Right renal pelvis (tissue), 4 donors: ENCODE measurements at regions not wholly inside any gene's neighbourhood (a gene's known extent, or its start where the extent isn't known, plus 50 kb on each side); places are given as distances from the start of the nearest gene placed in this dataset.
A peak's percentile ranks its signal among the peaks of the same experiment; 100 is the strongest.

Source experiments
- DNase-seq, 4 donors: peaks; one replicate each; pipeline ENCODE4 v3.0.0-alpha.2; 2013; ENCODE audit warnings: low read depth in 4 of 4, low spot score in 3 of 4, missing footprints in 1 of 4

DNA sequence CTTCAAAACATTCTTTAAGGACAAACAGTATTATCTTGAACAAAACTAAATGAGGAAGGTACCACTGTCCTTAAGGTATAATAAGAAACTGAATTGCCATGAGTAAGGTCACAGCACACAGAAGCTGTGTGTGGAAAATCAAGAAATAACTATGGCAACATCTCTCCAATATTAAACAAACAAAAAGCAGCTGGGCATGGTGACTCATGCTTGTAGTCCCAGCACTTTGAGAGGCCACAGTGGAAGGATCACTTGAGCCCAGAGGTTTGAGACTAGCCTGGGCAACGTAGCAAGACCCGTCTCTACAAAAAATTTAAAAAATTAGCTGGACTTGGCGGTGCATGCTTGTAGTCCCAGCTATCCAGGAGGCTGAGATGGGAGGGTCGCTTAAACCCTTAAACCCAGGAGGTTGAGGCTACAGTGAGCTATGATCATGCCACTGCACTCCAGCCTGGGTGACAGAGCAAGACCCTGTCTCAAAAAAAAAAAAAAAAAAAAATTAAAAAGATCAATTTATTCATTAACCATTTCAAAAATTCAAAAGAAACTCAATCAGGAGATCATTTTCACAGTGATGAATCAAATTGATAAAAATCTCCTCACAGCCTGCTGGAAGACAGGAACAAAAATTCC, 195.4 kb downstream of the SKIDA1 start:
- DNase-seq = no peak

DNA sequence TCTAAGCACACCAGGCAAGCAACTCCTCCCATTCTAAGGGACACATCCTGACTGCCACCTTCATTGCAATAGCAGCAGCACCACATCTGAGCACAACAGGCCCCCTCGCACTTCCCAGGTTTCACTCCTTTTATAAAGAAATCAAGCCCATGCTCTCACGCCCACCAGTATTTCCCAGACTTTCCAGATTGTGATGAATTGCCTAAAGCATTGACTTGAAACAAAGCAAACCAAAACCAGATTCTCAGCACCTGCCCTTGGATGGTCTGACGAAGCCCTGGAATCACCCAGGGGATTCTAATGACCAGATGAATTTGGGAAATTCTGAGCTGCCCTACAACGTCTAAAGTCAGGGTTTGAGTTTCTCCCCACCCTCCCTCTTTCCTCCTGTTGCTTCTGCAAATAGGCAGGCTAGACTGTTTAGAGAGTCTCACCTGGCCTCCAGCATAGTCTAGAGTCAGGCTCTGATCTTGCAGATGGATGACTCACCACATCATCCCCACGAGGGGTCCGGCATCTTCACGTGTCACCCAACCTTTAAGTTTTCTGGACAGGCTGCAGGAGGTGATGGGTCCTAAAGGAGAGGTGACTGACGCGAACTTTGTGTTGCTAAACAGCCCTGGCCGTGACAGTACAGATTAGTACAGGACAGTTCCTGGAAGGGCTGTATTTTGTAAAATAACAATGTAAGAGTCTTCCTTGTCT, 198.0 kb downstream of the SKIDA1 start:
- no peak for DNase-seq

DNA sequence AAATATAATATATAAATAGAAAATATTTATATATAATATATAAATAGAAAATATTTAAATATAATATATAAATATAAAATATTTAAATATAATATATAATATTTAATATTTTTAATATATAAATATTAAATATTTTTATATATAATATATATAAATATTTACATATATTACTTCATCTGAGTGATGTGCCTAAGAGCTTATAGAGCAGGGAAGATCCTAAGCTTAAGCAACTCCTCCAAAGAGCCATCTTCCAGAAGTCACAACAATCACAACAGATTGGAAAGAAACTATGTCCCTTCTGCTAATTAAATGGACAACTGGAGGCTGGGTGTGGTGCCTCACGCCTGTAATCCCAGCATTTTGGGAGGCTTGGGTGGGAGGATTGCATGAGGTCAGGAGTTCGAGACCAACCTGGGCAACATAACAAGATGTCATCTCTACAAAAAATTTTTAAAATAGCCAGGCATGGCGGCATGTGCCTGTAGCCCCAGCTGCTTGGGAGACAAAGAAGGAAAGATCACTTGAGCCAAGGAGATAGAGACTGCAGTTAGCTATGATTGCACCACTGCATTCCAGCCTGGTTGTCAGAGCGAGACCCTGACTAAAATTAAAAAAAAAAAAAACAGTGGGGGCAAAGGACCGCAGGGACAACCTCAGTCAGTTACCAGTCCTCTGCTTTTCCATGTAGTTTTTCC, 198.7 kb downstream of the SKIDA1 start:
- no peak for DNase-seq

DNA sequence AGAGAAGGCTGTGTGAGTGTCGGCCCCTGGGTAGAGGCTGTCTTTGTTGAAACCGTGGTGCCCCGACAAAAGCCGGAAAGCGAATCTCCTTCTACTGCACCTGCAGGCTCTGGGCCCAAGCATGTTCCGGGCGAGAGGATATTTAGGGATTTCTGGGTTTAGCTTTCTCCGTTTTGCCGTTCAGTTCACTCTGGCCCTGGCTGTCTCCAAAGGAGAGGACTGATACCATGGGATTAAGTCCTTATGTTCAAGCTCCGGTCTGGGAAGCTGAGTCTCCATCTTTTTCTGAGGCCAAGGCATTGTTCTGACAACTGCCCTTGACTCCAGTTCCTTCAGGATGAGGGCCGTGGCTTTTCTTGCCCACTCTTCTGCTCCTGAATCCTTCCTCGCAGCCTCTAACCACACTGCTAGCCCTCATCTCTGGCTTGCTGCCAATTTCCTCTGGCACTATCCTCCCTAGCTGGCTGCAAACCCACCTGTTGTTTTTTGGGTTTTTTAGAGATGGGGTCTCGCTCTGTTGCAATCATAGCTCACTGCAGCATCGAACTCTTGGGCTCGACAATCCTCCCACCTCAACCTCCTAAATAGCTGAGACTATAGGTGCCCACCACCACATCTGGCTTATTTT, 206.8 kb downstream of the SKIDA1 start:
- DNase-seq = no peak

DNA sequence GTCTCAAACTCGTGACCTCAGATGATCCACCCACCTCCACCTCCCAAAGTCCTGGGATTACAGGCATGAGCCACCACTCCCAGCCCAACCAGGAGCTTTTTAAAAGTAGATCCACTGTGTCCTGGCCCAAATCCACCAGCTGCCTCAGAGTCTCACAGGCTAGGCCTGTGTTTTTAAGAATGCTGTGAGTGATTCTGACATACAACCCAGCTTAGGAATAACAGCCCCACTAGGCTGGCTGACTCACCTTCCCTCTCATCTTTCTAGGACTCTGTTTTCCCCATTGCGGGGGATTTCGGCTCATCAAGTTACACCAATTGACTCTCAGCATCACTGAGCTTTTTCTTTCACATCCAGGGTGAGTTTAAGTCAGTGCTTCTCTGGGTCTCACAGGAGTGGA, 207.6 kb downstream of the SKIDA1 start:
- no peak for DNase-seq

DNA sequence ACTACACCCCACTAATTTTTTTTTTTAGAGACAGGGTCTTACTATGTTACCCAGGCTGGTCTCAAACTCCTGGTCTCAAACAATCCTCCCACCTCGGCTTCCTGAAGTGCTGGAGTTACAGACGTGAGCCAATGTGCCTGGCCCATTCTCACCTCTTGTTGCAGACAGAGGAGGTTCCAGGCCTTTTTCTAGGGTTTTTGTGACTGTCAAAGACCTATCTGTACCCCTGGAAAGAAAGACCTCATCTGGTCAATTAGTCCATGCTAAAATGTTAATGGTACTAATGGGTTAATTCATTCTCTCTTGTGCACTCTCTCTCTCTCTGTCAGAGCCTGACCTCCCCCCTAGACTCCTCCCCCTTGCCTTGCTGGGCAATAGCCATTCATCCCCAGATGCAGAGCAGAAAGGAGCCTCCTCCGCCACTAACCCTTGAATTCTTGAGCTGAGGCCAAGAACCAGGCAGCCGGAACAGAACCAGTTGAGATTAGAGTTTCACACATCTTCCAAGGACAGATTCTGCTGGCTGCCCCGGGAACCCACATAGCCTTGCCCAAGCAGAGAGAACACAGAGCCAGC, 209.7 kb downstream of the SKIDA1 start:
- peak; percentile 74 to 89 (median 84) for DNase-seq

DNA sequence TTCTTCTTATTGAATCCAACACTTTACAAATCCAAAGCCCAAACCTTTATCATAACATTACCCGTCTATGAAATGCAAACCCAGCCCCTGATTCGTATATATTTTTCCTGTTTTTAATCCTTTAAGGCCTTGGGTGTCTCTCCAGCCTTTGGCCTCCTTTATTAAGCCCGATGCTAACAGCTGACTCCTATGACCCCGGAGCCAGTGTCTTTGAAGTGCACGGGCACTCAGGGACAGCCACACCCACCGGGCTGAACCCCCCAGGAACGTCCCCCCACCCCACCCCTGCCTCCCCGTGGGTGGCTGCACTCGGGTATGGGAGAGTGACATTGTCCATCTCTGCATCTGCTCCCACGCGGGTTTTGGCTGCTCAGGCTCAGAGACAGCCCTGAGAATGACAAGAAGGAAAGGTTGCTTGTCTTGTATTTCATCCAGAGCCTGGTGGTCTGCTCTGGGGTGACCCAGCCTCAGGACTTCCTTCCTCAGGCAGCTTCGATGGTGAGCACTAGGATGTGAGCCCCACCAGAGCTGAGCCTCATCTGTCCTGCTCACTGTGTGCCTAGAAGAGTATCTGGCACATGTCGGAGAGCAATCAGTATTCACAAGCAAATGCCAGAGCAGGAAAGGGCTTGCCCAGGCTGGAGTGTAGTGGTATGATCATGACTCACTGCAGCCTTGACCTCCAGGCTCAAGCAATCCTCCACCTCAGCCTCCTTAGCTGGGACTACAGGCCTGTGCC, 210.4 kb downstream of the SKIDA1 start:
- no peak for DNase-seq

DNA sequence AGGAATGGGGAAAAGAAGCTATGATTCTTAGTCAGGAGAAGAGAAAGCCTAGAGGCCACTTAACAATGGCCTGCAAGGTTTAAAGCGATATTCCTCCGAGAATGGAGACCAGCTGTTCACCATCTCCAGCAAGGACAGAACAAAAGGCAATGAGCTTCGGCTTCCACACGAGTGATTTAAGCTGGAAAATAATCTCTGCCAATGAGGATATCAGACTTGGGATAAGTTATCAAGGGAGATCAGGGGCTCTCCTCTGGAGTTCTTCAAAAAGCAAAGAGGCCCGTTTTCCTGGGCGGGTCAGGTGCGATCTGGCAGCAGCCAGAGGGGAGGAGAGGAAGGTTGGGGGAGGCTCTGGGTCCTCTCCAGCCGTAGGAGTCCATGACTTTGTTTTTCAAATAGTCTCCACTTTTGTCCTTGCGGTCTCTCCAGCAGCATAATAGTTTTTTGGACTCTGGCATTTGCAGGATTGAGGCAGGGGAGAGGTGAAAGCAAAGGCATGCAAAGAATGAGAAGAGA, 211.3 kb downstream of the SKIDA1 start:
- no peak for DNase-seq

DNA sequence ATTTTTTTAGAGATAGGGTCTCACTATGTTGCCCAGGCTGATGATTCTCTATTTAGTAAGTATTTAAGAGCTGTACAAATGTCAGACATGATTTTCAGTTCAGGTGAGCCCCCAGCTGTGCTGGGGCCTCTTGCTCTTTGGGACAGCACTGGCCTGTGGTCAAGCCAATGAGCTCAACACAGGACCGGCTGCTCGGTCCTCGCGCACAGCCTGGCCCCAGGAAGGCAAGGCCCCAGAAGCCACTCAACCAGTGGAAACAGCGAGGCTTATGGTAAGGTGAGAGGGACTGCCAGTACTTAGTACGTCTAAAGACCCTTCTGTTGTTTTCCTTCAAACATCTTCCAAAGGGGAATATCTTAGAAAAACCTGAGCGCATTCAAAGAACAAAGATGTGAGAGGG, 211.8 kb downstream of the SKIDA1 start:
- DNase-seq = no peak

DNA sequence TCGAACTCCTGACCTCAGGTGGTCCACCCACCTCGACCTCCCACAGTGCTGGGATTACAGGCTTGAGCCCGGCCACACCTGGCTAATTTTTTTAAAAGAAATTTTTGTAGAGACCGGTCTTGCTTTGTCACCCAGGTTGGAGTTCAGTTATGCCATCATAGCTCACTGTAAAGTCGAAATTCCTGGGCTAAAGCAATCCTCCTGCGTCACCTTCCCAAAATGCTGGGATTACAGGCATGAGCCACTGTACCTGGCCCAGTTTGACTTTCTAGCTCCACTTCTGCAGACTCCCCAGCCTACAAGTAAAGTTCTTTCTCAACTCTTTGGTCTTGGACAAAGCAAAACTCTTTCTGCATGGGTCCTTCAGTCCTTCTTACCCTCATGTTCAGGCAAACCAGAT, 214.1 kb downstream of the SKIDA1 start:
- DNase-seq = no peak

DNA sequence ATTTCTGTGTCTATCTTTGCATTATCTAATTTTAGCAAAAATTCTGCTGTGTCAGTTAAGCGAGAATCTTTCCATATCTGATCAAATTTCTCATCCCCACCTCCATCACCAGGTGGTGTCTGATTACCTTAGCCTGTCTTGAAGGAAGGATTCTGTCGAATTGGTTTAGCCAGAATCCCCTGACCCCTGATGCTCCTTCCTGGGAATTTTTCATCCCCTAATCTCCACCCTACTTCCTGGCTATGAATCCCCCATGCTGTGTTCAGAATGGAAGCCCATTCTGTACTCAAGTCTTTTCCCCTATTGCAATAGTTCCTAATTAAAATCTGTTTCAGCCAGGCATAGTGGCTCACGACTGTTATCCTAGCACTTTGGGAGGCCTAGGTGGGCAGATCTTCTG, 216.1 kb downstream of the SKIDA1 start:
- DNase-seq = no peak

DNA sequence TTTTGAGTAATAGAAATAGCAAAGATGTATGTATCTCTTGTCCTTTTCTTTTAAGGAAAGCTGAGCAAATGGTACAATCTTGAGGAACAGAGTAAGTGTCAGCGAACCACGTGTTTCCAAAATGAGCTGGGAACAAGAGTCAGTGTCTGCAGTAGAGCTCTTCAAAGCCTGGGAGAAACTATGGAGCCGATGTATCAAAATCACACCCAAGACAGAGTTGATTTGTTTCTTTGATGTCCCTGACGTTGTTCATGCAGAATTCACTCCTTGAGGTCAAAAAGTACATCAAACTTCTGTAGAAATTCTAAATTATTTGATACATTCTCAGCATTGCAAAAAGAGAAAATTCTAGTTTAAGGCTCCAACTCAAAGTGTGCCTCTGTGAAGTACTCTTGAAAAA, 216.5 kb downstream of the SKIDA1 start:
- no peak for DNase-seq

DNA sequence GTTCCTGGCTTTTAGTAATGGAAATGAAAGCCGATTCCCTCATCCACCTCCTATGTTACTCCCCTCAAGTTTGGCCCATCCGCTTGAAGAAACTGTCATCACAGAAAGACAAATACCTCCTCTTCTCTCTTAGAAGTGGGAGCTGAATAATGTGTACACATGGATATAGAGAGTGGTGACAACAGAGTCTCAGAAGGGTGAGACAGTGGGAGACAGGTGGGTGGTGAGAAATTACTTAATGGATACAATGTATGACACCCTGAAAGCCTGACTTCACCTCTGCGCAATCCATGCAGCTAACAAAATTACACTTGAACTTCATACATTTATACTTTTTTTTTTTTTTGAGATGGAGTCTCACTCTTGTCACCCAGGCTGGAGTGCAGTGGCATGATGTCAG, 217.5 kb downstream of the SKIDA1 start:
- no peak for DNase-seq

DNA sequence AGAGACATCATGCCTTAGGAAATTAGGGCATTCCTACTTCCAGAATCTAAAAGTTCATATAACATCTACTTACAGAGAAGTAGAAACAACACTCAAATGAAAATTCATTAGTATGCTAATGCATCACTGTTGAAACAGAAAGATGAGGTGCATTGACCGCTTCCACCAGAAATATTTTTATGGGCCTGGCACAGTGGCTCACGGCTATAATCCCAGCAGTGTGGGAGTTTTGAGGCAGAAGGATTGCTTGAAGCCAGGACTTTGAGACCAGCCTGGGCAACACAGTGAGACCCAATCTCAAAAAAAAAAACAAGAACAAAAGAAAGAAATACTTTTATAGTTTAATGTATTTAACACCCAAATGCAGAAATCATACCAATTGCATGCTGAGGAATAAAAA, 220.9 kb downstream of the SKIDA1 start:
- no peak for DNase-seq

DNA sequence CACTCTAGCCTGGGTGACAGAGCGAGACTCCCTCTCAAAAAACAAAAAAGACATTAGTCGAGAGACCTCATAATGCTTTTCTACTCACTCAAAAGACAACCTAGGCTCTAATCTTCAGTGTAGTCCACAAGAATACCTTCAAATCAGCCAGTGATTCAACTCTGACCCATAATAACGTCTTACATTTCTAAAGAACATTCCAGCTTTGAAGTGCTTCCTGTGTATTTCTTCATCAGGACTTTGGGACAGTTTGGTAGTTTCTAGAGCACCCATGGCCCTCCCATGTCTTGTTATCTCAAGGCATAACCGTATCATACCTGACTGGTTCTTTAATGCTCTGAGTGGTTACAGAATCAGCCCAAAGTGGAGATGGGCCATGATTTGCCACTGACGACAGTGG, 221.3 kb downstream of the SKIDA1 start:
- DNase-seq = no peak

DNA sequence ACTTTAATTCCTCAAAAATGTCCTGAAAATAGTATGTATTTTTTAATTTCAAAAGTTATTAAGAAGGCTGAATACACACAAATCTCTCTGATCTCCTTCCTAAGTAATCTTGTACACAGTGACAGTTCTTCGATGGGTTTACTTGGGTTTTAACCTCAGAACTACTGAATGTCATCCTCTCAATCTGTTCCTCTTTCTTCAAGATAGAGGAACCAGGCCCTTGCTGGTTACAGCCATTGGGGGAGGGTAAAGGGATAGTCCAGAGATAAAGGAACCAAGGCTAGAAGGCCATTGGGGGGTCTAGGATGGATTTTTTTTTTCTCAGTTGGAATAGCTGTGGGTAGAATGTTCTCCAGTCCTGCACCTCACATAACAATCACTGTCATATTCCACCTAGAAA, 224.9 kb downstream of the SKIDA1 start:
- no peak for DNase-seq

DNA sequence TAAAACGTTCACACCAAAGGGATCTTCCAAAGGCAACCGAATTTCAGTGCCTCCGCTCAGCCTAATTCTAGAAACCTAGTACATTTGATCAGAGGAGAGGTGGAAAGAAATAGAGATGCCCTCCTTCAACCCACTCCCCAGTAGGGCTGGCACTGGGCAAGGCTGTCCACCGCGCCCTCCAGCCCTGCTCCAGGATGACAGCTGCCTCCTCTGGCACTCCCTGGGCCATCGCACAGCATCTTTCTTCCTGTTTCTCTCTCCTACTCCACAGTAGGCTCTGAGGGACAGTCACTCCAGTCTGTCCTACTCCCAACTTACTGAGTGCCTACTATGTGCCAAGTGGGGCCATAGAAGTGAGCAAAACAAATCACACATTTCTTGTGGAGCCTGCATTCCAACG, 226.2 kb downstream of the SKIDA1 start:
- no peak for DNase-seq

DNA sequence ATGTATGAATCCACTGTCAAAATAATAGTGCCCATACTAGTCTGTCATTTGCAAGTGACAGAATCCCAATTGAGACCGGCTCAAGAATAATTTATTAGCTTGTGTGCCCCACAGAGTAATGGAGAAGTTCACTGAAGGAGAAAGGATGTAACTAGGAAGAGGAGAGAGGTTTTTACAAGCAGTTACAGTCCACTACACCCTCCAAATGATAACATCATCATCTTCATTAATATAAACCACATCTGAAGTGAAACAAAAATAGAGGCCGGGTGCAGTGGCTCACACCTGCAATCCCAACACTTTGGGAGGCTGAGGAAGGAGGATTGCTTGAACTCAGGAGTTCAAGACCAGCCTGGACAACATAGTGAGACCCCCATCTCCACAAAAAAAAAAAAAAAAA, 226.8 kb downstream of the SKIDA1 start:
- DNase-seq = no peak

DNA sequence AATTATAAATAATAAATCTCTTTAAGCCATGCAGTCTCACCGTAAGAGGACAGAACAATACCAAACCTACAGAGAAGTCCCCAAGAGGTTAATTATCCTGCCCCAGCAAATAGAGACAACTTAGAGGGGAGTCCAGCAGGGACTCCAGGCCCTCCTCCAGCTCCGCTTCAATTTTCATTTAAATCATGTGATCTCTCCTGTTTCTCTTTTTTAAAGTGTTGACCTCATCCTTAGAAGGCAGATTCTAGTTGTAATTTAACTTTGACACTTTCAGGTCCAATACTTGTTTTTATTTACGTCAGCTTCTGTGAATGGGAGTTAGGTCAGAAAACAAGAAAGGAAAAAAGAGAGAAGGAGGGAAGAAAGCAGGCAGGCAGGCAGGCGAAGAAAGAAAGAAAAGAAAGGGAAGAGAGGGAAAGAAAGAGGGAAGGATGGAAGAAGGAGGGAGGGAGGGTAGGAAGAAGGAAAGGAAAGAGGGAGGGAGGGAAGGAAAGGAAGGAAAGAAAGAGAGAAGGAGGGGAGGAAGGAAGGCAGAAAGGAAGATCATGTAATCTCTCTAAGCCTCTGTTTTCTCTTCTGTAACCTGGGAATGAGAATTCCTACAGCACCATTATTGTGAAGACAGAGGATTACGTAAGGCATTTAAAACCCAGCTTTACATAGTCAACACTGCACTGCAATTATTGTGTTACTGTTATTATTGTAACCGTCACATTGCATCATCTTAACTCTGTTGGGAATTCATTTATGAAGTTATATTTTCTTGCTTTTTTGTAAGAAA, 227.7 kb downstream of the SKIDA1 start:
- DNase-seq = no peak
